ENCODE measurements at regions not wholly inside any gene's neighbourhood (a gene's known extent, or its start where the extent isn't known, plus 50 kb on each side); places are given as distances from the start of the nearest gene placed in this dataset.

DNA sequence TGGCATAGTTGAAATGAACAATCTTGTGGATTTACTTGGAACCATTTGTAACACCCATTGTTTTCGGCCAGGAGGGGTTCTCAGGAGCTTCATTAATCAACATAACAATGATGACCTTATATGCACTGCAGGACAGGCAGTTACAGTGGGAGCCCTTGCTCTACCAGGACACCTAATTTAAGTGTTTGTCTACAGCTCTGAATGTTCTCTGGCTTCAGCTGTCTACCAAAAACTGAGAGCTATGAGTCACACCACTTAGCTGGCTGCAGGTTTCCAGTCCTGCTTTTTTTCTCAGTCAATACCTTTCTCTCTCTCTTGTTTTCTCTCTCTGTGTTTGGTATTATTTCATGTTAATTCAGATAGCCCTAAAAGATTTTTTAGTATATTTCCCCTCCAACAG lies 105.4 kb upstream of the MBNL2 start:
- Mint-ChIP-seq H3K9me3 (no peaks in the 10 kb centered on the region), H3K4me3 (no peak overlapping the region), H3K4me1 (ENCODE audit: low read depth) (peaks cover 19% of the 10 kb centered on the region), H3K27me3 (ENCODE audit: low read depth) (peaks cover 75% of the 10 kb centered on the region), H3K36me3 (ENCODE audit: insufficient read depth in 2 of 2) (no peaks in the 10 kb centered on the region), H3K27ac (no peak overlapping the region)
- DNase-seq: no peak
- ATAC-seq (replicated peaks in 1 of 2): peak; percentile 87 to 89

DNA sequence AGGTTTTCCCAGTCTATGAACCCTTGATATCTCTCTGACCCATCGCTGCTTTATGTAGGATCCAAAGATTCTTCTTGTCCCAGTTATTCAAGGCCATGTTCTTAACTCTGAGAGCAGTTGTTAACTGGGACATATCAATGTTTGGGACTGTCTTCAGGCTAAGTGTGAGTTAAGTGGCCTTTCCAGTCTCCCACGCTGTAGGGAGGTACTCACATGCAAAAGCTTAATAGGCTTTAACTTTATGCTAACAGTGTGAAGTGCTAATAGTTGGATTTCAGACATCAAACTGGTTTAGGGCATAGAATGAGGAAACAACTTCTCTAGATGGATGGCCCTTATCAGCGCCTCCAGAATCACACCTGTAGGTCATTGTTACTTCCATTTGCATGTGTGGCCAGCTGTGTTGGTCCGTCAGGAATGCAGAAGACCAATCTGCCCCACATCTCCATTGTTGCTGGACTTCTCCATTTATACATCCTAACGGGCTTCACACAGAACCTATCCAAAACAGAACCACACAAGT lies 104.7 kb upstream of the MBNL2 start:
- DNase-seq (no peak), ATAC-seq (replicated peaks in 1 of 2) (no peak)
- Mint-ChIP-seq H3K4me1 (ENCODE audit: low read depth) (peaks cover 19% of the 10 kb centered on the region), H3K36me3 (ENCODE audit: insufficient read depth in 2 of 2) (no peaks in the 10 kb centered on the region), H3K4me3 (no peak overlapping the region), H3K27me3 (ENCODE audit: low read depth) (peaks cover 77% of the 10 kb centered on the region), H3K9me3 (no peaks in the 10 kb centered on the region), H3K27ac (no peak overlapping the region)

DNA sequence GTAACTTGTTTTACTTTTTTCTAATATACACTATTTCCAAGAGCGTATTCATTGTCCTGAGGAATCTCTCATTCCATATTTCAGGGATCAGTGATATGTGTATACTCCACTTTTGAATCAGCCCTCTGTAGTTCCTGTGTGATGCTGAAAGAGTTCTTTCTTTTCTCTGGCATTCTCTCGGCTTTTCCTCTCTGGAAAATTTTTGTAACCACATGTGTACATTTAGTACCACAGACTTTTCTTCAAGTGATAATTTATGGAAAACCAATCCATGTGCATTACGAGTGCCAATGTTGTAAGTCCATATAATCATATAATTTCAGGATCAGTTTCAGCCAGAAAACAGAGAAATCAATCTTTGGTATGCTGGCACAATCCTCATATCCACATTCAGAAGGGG lies 102.2 kb upstream of the MBNL2 start:
- H3K4me3 Mint-ChIP-seq: no peak overlapping the region
- DNase-seq (no peak), ATAC-seq (replicated peaks in 1 of 2) (no peak)
- peaks cover 0 to 2% of the 10 kb centered on the region in 2 donors for H3K36me3 Mint-ChIP-seq (ENCODE audit: insufficient read depth in 2 of 2)
- peaks cover 84% of the 10 kb centered on the region for H3K27me3 Mint-ChIP-seq (ENCODE audit: low read depth)
- no peaks in the 10 kb centered on the region for H3K9me3 Mint-ChIP-seq
- peaks cover 18% of the 10 kb centered on the region for H3K4me1 Mint-ChIP-seq (ENCODE audit: low read depth)
- H3K27ac Mint-ChIP-seq: no peak overlapping the region

DNA sequence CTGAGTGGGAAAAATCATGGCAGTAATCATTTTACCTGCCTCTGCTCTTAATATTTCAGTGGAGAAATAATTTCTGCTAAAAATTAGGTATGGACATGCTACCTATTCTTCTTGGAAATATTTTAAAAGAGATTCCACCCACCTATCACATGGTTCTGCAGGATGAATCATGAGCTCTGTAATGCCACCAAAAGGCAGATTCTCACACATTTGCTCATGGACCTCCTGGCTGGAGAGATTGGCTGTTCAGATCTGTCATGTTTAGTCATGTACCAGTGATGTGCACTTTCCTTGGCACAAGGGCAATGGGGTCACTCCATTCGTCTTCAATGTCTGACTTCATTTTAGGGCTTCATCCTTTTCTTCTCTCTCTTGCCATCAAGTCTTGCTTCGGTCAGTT lies 101.8 kb upstream of the MBNL2 start:
- DNase-seq: no peak

DNA sequence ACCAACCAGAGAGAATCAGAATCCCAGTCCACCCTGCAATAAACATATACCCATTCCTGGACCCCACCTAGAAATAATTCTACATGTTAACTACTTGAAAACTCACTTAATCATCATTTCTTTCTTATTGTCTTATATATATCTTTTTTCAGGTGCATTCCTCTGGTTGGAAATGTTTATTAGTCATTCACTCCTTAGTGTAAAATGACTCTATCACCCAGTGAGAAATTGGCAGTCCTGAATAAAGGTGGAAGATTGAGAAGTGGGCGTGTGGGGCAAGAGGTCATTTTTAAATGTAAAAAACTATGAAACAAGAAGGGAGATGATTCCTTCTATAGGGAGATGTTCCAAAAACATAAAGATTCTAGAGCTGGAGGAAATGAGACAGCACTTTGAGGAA lies 101.2 kb upstream of the MBNL2 start:
- H3K4me1 Mint-ChIP-seq (ENCODE audit: low read depth): peaks cover 28% of the 10 kb centered on the region
- H3K27ac Mint-ChIP-seq: no peak overlapping the region
- no peaks in the 10 kb centered on the region for H3K9me3 Mint-ChIP-seq
- DNase-seq (no peak), ATAC-seq (replicated peaks in 1 of 2) (no peak)
- no peak overlapping the region for H3K4me3 Mint-ChIP-seq
- H3K36me3 Mint-ChIP-seq (ENCODE audit: insufficient read depth in 2 of 2): peaks cover 0 to 2% of the 10 kb centered on the region in 2 donors
- H3K27me3 Mint-ChIP-seq (ENCODE audit: low read depth): peaks cover 73% of the 10 kb centered on the region

More for the DNA sequence above, 101.8 kb upstream of the MBNL2 start:
- ATAC-seq (replicated peaks in 1 of 2): peak; percentile 35 to 48
- Mint-ChIP-seq H3K9me3 (no peaks in the 10 kb centered on the region), H3K4me3 (no peak overlapping the region), H3K4me1 (ENCODE audit: low read depth) (peaks cover 22% of the 10 kb centered on the region), H3K36me3 (ENCODE audit: insufficient read depth in 2 of 2) (peaks cover 0 to 2% of the 10 kb centered on the region in 2 donors), H3K27me3 (ENCODE audit: low read depth) (peaks cover 80% of the 10 kb centered on the region), H3K27ac (no peak overlapping the region)

DNA sequence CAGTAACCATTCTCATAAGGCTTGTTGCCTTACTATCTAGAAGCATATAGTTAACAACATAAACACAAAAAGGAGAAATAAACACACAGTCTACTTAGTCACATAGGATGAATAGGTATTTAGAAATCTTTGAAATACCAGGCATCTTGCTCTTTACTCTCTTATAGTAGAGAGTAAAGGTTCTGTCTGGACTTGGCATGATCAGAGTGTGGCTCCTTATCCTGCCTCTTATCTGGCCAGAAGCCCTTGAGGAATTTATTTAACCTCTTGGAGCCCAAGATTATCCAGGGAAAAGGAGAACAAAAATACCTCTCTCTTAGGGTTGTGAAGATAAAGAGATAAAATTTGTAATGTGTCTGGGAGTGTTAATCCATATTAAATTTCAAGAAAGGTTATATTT lies 100.2 kb upstream of the MBNL2 start:
- H3K4me1 Mint-ChIP-seq (ENCODE audit: low read depth): peaks cover 38% of the 10 kb centered on the region
- H3K27me3 Mint-ChIP-seq (ENCODE audit: low read depth): peaks cover 67% of the 10 kb centered on the region
- DNase-seq (no peak), ATAC-seq (replicated peaks in 1 of 2) (no peak)
- peaks cover 0 to 2% of the 10 kb centered on the region in 2 donors for H3K36me3 Mint-ChIP-seq (ENCODE audit: insufficient read depth in 2 of 2)
- no peak overlapping the region for H3K4me3 Mint-ChIP-seq
- no peak overlapping the region for H3K27ac Mint-ChIP-seq
- no peaks in the 10 kb centered on the region for H3K9me3 Mint-ChIP-seq

DNA sequence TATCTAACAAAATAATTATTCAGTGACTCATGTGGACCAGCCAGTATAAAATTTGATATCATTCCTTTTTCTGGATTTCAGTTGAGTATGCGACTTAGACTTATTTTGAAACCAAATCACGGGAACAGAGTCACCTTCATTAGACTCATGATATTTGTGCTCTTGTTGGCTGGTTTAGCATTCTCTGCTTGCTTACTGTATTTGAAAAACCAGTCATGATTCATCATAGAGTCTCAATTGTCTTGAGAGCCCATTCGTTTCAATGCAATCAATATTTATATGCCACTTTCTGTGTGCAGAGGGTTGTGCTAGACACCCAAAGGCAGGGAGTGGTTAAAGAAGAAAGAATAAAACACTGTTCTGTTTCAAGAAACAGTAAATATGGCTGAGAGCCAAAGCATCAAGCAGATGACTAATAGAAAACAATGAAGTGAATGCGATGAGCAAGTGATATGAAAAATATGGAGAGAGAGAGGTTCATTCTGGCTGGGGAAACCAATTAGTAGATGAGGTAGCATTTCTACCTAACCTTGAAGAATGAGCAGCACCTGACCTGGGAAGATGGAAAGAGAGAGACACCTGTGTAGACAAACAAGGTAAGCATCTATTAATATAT lies 99.6 kb upstream of the MBNL2 start:
- ATAC-seq (replicated peaks in 1 of 2) (no peak), DNase-seq (no peak)
- Mint-ChIP-seq H3K36me3 (ENCODE audit: insufficient read depth in 2 of 2) (peaks cover 0 to 2% of the 10 kb centered on the region in 2 donors), H3K27me3 (ENCODE audit: low read depth) (peaks cover 73% of the 10 kb centered on the region), H3K4me1 (ENCODE audit: low read depth) (peaks cover 42% of the 10 kb centered on the region), H3K27ac (no peak overlapping the region), H3K4me3 (no peak overlapping the region), H3K9me3 (no peaks in the 10 kb centered on the region)

DNA sequence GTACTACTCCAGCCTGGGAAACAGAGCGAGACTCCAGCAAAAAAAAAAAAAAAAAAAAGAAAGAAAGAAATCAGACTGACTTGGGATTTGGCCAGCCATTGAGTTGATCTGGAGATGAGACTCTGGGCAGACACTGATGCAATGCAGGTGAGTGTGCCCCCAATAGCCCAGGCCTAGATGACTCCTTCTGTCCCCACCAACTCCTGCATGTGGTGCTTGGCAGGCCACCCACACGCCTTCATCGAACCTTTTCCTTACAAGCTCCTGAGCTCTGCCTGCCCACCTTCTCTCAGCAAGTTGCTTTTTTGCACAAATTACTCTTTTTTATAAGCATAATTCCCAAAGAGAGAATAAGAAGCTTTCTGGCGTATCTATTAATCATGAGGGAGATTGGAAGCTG lies 97.9 kb upstream of the MBNL2 start:
- Mint-ChIP-seq H3K27me3 (ENCODE audit: low read depth) (peaks cover 67% of the 10 kb centered on the region), H3K36me3 (ENCODE audit: insufficient read depth in 2 of 2) (peaks cover 0 to 2% of the 10 kb centered on the region in 2 donors), H3K4me1 (ENCODE audit: low read depth) (peaks cover 42% of the 10 kb centered on the region), H3K9me3 (no peaks in the 10 kb centered on the region), H3K27ac (no peak overlapping the region), H3K4me3 (no peak overlapping the region)
- no peak for DNase-seq
- no peak for ATAC-seq (replicated peaks in 1 of 2)

DNA sequence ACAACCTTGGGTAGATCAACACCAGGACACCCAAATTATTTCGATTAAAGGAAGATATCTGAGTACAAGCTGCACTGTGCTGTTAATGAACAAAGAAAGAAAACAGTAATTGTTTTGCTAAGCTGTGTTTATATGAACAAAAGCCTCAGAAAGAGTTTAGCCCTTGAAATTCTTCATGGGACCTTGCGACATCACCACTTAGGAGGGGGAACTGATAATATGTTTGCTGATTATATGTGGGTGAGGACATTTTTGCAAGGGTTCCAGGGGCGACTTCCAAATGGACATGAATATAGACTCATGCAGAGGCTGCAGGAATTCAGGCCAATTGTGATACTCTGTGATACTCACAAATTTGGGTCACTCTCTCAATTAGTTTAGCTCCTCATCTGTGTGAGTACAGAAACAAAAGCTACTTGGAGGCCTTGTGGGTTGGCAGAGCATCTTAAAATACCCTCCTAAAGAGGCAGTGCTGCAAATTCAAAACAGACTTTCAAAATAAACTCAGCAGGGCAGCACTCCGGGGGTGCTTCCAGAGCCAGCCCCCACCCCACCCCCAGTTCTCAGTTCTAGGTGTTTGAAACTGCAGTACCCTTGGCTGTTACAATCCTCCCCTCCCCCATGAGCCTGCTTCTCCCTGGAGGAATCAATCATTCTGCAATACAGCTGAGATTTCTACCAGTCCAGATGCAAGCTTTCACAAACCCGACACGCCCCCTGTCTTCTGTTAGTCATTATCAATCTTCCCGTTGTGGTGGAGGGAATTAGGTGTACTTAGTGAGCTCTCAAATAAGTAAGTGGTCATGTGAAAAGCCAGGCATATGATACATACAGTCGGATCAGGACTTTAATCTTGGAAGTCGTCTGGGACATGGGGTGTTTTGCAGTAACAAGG lies 97.0 kb upstream of the MBNL2 start:
- peaks cover 0 to 2% of the 10 kb centered on the region in 2 donors for H3K36me3 Mint-ChIP-seq (ENCODE audit: insufficient read depth in 2 of 2)
- H3K9me3 Mint-ChIP-seq: no peaks in the 10 kb centered on the region
- H3K4me1 Mint-ChIP-seq (ENCODE audit: low read depth): peaks cover 42% of the 10 kb centered on the region
- ATAC-seq (replicated peaks in 1 of 2): peak; percentile 54 to 60
- peak overlapping the region; percentile 44 to 66 for H3K4me3 Mint-ChIP-seq
- H3K27me3 Mint-ChIP-seq (ENCODE audit: low read depth): peaks cover 58% of the 10 kb centered on the region
- H3K27ac Mint-ChIP-seq: no peak overlapping the region
- DNase-seq: peak; percentile 46 to 50

DNA sequence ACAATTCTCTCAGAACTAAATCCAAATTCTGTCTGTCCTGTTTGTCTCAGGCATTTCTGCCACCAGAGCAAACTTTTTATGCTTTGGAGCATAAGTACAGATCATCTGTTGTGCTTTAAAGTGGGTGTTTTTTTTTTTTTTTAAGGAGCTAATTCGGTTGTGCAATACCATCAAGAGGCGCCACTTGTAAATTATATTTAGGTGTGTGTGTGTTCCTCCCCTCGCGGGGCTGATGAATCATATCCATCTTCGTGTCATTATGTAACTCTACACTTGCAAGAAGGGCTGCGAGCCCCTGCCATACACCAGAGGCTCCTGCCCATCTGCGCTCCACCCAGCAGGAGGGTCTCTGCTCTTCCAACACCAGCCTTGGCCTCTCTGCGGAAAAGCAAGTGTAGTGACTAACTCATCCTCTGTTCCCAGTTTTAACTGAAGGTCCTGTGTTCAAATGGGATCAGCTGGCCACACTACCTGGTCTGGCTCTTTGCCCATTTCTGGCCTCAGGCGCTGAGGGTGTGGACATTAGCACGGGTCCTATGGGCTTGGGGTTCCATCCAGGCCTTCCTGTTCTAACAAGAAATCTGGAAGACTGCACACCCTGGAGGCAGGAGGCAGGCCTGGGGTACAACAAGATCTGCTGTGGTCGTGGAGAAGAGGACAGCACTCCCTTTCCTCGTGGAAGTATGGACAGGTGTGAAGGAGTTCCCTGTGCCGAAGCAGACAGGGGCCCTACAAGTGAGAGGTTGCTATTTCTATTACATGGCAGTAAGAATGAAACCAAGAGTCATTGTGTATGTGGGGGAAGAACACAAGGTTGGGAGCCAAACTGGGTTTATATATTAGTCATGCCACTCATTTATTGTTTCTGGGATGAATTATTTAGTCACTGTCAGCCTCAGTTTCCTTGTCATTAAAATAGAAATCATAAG lies 96.1 kb upstream of the MBNL2 start:
- Mint-ChIP-seq H3K36me3 (ENCODE audit: insufficient read depth in 2 of 2) (peaks cover 0 to 2% of the 10 kb centered on the region in 2 donors), H3K4me1 (ENCODE audit: low read depth) (peaks cover 35% of the 10 kb centered on the region), H3K27me3 (ENCODE audit: low read depth) (peaks cover 49% of the 10 kb centered on the region), H3K4me3 (peak overlapping the region; percentile 44 to 66), H3K9me3 (no peaks in the 10 kb centered on the region), H3K27ac (peak overlapping the region; percentile 3)
- DNase-seq (peak; percentile 29 to 37), ATAC-seq (replicated peaks in 1 of 2) (peak; percentile 88)

DNA sequence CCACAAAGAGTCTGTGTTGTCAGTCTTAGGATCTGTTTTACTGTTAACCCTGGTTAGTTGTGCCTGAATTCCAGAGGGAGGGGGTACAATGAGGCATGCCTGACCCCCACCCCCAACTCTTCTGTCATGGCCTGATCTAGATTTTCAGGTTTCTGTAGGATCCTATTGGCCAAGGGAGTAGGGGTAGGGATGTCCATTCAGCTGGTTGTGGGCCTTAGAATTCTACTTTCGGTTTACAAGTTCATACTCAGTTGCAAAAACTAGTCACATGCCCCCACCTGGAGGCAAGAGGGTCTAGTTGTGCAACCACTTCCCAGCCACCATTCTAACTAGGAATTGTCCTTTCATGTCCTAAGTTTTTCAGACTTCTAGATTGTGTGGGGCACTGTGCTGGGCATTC lies 94.3 kb upstream of the MBNL2 start:
- H3K4me3 Mint-ChIP-seq: no peak overlapping the region
- no peak overlapping the region for H3K27ac Mint-ChIP-seq
- no peaks in the 10 kb centered on the region for H3K36me3 Mint-ChIP-seq (ENCODE audit: insufficient read depth in 2 of 2)
- no peaks in the 10 kb centered on the region for H3K9me3 Mint-ChIP-seq
- DNase-seq (no peak), ATAC-seq (replicated peaks in 1 of 2) (no peak)
- peaks cover 30% of the 10 kb centered on the region for H3K4me1 Mint-ChIP-seq (ENCODE audit: low read depth)
- peaks cover 43% of the 10 kb centered on the region for H3K27me3 Mint-ChIP-seq (ENCODE audit: low read depth)

DNA sequence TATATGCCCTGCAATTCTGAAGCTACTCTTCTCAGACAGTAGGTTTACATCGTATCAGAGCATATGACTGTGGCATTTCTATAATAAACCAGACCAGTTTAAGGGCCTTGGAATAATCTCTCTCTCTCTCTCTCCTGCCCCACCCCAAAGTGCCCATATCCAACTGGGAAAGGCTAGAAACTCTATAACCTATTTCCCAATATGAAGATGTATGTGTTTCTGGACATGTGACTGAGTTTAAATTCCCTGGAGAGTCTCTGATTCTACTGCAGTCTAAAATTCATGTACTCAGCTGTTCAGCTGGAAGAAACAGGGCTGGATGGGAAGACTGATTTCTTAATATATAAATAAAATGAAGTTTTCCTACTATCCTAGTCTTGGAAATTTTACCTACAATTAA lies 91.9 kb upstream of the MBNL2 start:
- DNase-seq (no peak), ATAC-seq (replicated peaks in 1 of 2) (no peak)
- no peaks in the 10 kb centered on the region for H3K9me3 Mint-ChIP-seq
- H3K27me3 Mint-ChIP-seq (ENCODE audit: low read depth): peaks cover 31% of the 10 kb centered on the region
- no peaks in the 10 kb centered on the region for H3K36me3 Mint-ChIP-seq (ENCODE audit: insufficient read depth in 2 of 2)
- no peak overlapping the region for H3K27ac Mint-ChIP-seq
- H3K4me1 Mint-ChIP-seq (ENCODE audit: low read depth): peaks cover 21% of the 10 kb centered on the region
- H3K4me3 Mint-ChIP-seq: no peak overlapping the region

Data from activated T-cell treated with anti-CD3 and anti-CD28 coated beads, Interleukin-2, amount 50 U/mL, for 72 hours (primary cell).